Activated CD8-positive, alpha-beta memory T cell treated with anti-CD3 and anti-CD28 coated beads, Interleukin-2, amount 50 U/mL, for 24 hours (primary cell): ENCODE measurements at regions not wholly inside any gene's neighbourhood (a gene's known extent, or its start where the extent isn't known, plus 50 kb on each side); places are given as distances from the start of the nearest gene placed in this dataset.
A peak's percentile ranks its signal among the peaks of the same experiment; 100 is the strongest.

Experiments used
- DNase-seq: peaks from one replicate; pipeline ENCODE4 v3.0.0-alpha.2; 2020; ENCODE audit errors: extremely low read depth

GRCh38 chr12:98389593-98389992 is 125.8 kb upstream of the TMPO start:
- no peak for DNase-seq

GRCh38 chr12:98397323-98398105 is 117.9 kb upstream of the TMPO start:
- DNase-seq, result peak; percentile 59

GRCh38 chr12:98399532-98399931 is 115.9 kb upstream of the TMPO start:
- peak; percentile 27 for DNase-seq

GRCh38 chr12:98401427-98401826 is 114.0 kb upstream of the TMPO start:
- no peak for DNase-seq

GRCh38 chr12:98402091-98402490 is 113.3 kb upstream of the TMPO start:
- no peak for DNase-seq

GRCh38 chr12:98402671-98403070 is 112.7 kb upstream of the TMPO start:
- no peak for DNase-seq

- DNase-seq, result no peak
These were observed 112.0 kb upstream of the TMPO start for GRCh38 chr12:98403385-98403784.

- no peak for DNase-seq
These were observed 111.5 kb upstream of the TMPO start for GRCh38 chr12:98403936-98404335.

GRCh38 chr12:98405805-98406366 is 109.5 kb upstream of the TMPO start:
- no peak for DNase-seq

- no peak for DNase-seq
These were observed 109.0 kb upstream of the TMPO start for GRCh38 chr12:98406378-98406777.

GRCh38 chr12:98408681-98409080 is 106.7 kb upstream of the TMPO start:
- DNase-seq, result no peak

- DNase-seq, result no peak
These were observed 105.8 kb upstream of the TMPO start for GRCh38 chr12:98409548-98409947.

- no peak for DNase-seq
These were observed 105.0 kb upstream of the TMPO start for GRCh38 chr12:98410356-98410755.

- DNase-seq, result no peak
These were observed 98.5 kb upstream of the TMPO start for GRCh38 chr12:98416845-98417244.

- DNase-seq, result no peak
These were observed 98.1 kb upstream of the TMPO start for GRCh38 chr12:98417266-98417665.

- no peak for DNase-seq
These were observed 96.9 kb upstream of the TMPO start for GRCh38 chr12:98418357-98419075.

- DNase-seq, result no peak
These were observed 96.2 kb upstream of the TMPO start for GRCh38 chr12:98419081-98419794.

- DNase-seq, result no peak
These were observed 95.5 kb upstream of the TMPO start for GRCh38 chr12:98419795-98420404.

- no peak for DNase-seq
These were observed 94.9 kb upstream of the TMPO start for GRCh38 chr12:98420461-98420860.

GRCh38 chr12:98421316-98421715 is 94.1 kb upstream of the TMPO start:
- DNase-seq, result no peak

GRCh38 chr12:98422359-98422758 is 93.0 kb upstream of the TMPO start:
- no peak for DNase-seq

GRCh38 chr12:98422812-98423211 is 92.6 kb upstream of the TMPO start:
- no peak for DNase-seq
